ENCODE measurements at regions not wholly inside any gene's neighbourhood (a gene's known extent, or its start where the extent isn't known, plus 50 kb on each side); places are given as distances from the start of the nearest gene placed in this dataset.

DNA sequence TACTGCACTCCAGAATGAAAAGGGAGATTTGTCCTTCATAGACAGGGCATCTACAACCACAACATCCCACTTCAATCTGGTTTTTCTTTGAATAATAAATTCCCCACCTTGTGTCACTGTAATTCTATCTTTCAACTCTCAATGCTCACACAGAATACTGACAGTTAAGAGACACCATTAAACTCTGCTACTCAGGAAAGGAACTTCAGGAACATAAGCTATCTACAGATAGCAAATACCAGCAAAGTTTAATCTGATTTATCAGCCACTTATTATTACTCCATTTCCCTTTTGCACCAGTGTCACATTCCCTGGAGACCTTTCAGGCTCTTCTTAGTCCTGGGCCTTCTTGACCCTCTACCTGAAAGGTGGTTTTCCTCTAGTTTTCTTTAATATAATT is 152.0 kb upstream of the LPP start:
- no peak for DNase-seq (ENCODE audit: low spot score)
- H3K4me3 ChIP-seq (ENCODE audit: low read depth in 1 of 3, low read length in 3 of 3): no peak overlapping the region
- H3K9ac ChIP-seq (ENCODE audit: low read depth in 1 of 2, low read length in 2 of 2): no peak overlapping the region
- TF ChIP-seq FOXA1 (IDR thresholded peaks at IDR 0.05): no peak
- no peak for TF ChIP-seq HNF4A (conservative IDR thresholded peaks at IDR 0.05)
- TF ChIP-seq, protein P1, sequence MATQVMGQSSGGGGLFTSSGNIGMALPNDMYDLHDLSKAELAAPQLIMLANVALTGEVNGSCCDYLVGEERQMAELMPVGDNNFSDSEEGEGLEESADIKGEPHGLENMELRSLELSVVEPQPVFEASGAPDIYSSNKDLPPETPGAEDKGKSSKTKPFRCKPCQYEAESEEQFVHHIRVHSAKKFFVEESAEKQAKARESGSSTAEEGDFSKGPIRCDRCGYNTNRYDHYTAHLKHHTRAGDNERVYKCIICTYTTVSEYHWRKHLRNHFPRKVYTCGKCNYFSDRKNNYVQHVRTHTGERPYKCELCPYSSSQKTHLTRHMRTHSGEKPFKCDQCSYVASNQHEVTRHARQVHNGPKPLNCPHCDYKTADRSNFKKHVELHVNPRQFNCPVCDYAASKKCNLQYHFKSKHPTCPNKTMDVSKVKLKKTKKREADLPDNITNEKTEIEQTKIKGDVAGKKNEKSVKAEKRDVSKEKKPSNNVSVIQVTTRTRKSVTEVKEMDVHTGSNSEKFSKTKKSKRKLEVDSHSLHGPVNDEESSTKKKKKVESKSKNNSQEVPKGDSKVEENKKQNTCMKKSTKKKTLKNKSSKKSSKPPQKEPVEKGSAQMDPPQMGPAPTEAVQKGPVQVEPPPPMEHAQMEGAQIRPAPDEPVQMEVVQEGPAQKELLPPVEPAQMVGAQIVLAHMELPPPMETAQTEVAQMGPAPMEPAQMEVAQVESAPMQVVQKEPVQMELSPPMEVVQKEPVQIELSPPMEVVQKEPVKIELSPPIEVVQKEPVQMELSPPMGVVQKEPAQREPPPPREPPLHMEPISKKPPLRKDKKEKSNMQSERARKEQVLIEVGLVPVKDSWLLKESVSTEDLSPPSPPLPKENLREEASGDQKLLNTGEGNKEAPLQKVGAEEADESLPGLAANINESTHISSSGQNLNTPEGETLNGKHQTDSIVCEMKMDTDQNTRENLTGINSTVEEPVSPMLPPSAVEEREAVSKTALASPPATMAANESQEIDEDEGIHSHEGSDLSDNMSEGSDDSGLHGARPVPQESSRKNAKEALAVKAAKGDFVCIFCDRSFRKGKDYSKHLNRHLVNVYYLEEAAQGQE (IDR thresholded peaks at IDR 0.05): no peak
- TF ChIP-seq HNF4G (IDR thresholded peaks at IDR 0.05): no peak
- TF ChIP-seq, protein P2, sequence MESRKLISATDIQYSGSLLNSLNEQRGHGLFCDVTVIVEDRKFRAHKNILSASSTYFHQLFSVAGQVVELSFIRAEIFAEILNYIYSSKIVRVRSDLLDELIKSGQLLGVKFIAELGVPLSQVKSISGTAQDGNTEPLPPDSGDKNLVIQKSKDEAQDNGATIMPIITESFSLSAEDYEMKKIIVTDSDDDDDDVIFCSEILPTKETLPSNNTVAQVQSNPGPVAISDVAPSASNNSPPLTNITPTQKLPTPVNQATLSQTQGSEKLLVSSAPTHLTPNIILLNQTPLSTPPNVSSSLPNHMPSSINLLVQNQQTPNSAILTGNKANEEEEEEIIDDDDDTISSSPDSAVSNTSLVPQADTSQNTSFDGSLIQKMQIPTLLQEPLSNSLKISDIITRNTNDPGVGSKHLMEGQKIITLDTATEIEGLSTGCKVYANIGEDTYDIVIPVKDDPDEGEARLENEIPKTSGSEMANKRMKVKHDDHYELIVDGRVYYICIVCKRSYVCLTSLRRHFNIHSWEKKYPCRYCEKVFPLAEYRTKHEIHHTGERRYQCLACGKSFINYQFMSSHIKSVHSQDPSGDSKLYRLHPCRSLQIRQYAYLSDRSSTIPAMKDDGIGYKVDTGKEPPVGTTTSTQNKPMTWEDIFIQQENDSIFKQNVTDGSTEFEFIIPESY (IDR thresholded peaks at IDR 0.05): no peak
- TF ChIP-seq YY1 (IDR thresholded peaks at IDR 0.05): no peak
- no peak for TF ChIP-seq FOXA2 (IDR thresholded peaks at IDR 0.05)
- H3K9me3 ChIP-seq (ENCODE audit: control insufficient read depth in 4 of 4, low read length in 3 of 4): no peaks in the 10 kb centered on the region
- no peak overlapping the region for H3K27ac ChIP-seq (ENCODE audit: low read depth in 1 of 2, low read length in 2 of 2)
- peaks cover 13 to 65% (median 57%) of the 10 kb centered on the region in 4 donors for H3K4me1 ChIP-seq (ENCODE audit: control insufficient read depth in 4 of 4, insufficient read depth in 4 of 4, low read length in 3 of 4)
- H3K36me3 ChIP-seq (ENCODE audit: control insufficient read depth in 4 of 4, insufficient read depth in 3 of 4, low read depth in 1 of 4, low read length in 3 of 4): no peaks in the 10 kb centered on the region
- no peaks in the 10 kb centered on the region for H3K27me3 ChIP-seq (ENCODE audit: control insufficient read depth in 4 of 4, insufficient read depth in 4 of 4, low read length in 3 of 4)

DNA sequence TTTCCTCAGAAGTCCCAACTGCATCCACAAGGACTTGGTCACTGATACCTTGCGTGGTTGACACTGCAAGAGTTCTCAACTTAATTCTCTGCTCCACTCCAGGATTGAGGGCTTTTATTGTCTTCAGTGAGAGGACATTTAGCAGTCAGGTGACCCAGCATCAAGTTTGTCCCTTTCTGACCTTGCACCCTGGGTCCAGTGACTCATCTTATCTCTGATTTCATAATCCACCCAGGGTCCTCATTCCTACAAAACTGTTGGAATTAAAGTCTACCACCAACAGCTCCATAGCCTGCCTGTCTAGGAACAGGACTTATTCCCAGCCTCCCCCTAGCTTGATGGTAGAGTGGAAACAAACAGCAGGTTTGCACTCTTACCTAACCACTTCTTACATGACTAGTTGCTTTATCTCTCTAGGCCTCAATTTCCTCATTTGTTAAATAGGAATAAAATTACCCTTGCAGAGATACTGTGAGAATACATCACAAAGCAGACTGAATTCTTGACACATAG is 151.3 kb upstream of the LPP start:
- Histone ChIP-seq H3K4me3 (ENCODE audit: low read depth in 1 of 3, low read length in 3 of 3) (peak overlapping the region in 1 of 3 donors; percentile 23), H3K9ac (ENCODE audit: low read depth in 1 of 2, low read length in 2 of 2) (peak overlapping the region in 1 of 2 donors; percentile 68), H3K4me1 (ENCODE audit: control insufficient read depth in 4 of 4, insufficient read depth in 4 of 4, low read length in 3 of 4) (peaks cover 10 to 58% (median 51%) of the 10 kb centered on the region in 4 donors), H3K9me3 (ENCODE audit: control insufficient read depth in 4 of 4, low read length in 3 of 4) (no peaks in the 10 kb centered on the region), H3K27ac (ENCODE audit: low read depth in 1 of 2, low read length in 2 of 2) (peak overlapping the region; percentile 89 to 91), H3K27me3 (ENCODE audit: control insufficient read depth in 4 of 4, insufficient read depth in 4 of 4, low read length in 3 of 4) (no peaks in the 10 kb centered on the region), H3K36me3 (ENCODE audit: control insufficient read depth in 4 of 4, insufficient read depth in 3 of 4, low read depth in 1 of 4, low read length in 3 of 4) (no peaks in the 10 kb centered on the region)
- TF ChIP-seq, protein P3, sequence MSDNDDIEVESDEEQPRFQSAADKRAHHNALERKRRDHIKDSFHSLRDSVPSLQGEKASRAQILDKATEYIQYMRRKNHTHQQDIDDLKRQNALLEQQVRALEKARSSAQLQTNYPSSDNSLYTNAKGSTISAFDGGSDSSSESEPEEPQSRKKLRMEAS (IDR thresholded peaks at IDR 0.05): peak; percentile 52
- TF ChIP-seq TAF1 (conservative IDR thresholded peaks at IDR 0.05): no peak
- no peak for TF ChIP-seq NR2F2 (IDR thresholded peaks at IDR 0.05)
- TF ChIP-seq SP1 (IDR thresholded peaks at IDR 0.05): no peak
- TF ChIP-seq, protein P2 (IDR thresholded peaks at IDR 0.05): peak; percentile 24
- peak; percentile 21 for TF ChIP-seq YY1 (IDR thresholded peaks at IDR 0.05)
- TF ChIP-seq, protein P4, sequence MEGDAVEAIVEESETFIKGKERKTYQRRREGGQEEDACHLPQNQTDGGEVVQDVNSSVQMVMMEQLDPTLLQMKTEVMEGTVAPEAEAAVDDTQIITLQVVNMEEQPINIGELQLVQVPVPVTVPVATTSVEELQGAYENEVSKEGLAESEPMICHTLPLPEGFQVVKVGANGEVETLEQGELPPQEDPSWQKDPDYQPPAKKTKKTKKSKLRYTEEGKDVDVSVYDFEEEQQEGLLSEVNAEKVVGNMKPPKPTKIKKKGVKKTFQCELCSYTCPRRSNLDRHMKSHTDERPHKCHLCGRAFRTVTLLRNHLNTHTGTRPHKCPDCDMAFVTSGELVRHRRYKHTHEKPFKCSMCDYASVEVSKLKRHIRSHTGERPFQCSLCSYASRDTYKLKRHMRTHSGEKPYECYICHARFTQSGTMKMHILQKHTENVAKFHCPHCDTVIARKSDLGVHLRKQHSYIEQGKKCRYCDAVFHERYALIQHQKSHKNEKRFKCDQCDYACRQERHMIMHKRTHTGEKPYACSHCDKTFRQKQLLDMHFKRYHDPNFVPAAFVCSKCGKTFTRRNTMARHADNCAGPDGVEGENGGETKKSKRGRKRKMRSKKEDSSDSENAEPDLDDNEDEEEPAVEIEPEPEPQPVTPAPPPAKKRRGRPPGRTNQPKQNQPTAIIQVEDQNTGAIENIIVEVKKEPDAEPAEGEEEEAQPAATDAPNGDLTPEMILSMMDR (IDR thresholded peaks at IDR 0.05; ENCODE audit: low read depth, low read length, missing input control): no peak
- TF ChIP-seq FOXA2 (IDR thresholded peaks at IDR 0.05): peak; percentile 41
- peak; percentile 84 to 88 for TF ChIP-seq HNF4A (conservative IDR thresholded peaks at IDR 0.05)
- peak; percentile 61 to 80 for TF ChIP-seq RXRA (IDR thresholded peaks at IDR 0.05)
- peak in 1 of 2 donors; percentile 17 for TF ChIP-seq RAD21 (IDR thresholded peaks at IDR 0.05)
- peak; percentile 45 for TF ChIP-seq HNF4G (IDR thresholded peaks at IDR 0.05)
- TF ChIP-seq, protein P1 (IDR thresholded peaks at IDR 0.05): no peak
- peak in 1 of 2 donors; percentile 57 for TF ChIP-seq EGR1 (IDR thresholded peaks at IDR 0.05; ENCODE audit: low read depth in 2 of 2)
- TF ChIP-seq JUND (IDR thresholded peaks at IDR 0.05): peak; percentile 94 to 95
- TF ChIP-seq FOXA1 (IDR thresholded peaks at IDR 0.05): no peak
- no peak for TF ChIP-seq GABPA (IDR thresholded peaks at IDR 0.05 in 1 of 2, conservative IDR thresholded peaks at IDR 0.05 in 1 of 2)
- TF ChIP-seq, protein P5, sequence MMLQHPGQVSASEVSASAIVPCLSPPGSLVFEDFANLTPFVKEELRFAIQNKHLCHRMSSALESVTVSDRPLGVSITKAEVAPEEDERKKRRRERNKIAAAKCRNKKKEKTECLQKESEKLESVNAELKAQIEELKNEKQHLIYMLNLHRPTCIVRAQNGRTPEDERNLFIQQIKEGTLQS (IDR thresholded peaks at IDR 0.05): peak; percentile 94
- no peak for DNase-seq (ENCODE audit: low spot score)
- 95% methylated on average over 1 of the region's 1 CpG for WGBS

Data from liver (tissue), 8 donors.